ENCODE measurements at regions not wholly inside any gene's neighbourhood (a gene's known extent, or its start where the extent isn't known, plus 50 kb on each side); places are given as distances from the start of the nearest gene placed in this dataset.

DNA sequence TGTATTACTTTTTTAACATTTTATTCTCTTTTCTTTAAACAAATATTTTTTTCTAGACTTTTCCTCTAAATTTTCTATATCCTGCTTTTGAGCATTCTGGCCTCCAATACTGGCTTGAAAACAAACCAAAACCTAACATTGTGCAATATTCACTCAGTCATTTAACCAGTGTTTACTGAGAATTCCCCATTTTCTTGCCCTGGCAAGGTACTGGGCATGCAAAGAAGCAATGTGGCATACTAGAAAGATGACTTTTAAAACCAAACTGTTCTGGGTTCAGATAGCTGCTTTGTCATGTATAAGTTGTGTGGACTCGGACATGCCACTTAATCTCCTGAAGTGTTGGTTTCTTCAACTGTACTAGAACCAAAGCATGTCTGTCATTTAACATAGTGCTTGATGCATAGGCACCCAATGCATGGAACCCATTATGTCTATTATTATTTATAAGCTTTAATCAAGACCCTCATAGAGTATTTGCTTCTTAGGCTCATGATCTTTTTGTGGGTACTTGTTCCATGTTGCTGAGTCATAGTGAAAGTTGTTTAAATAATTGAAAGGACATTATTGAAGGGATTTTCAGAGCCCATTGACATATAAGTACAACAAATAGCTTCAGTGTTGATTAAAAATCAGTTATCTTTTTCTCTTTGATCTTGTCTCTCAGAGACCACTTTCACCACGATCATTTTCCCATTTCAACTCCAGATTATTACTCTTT is 185.4 kb upstream of the OSR1 start:
- no peak for DNase-seq (ENCODE audit: low read depth)

GRCh38 chr2:19542796-19543662 is 184.6 kb upstream of the OSR1 start:
- DNase-seq (ENCODE audit: low read depth) = no peak

GRCh38 chr2:19541884-19542283 is 183.5 kb upstream of the OSR1 start:
- no peak for DNase-seq (ENCODE audit: low read depth)

DNA sequence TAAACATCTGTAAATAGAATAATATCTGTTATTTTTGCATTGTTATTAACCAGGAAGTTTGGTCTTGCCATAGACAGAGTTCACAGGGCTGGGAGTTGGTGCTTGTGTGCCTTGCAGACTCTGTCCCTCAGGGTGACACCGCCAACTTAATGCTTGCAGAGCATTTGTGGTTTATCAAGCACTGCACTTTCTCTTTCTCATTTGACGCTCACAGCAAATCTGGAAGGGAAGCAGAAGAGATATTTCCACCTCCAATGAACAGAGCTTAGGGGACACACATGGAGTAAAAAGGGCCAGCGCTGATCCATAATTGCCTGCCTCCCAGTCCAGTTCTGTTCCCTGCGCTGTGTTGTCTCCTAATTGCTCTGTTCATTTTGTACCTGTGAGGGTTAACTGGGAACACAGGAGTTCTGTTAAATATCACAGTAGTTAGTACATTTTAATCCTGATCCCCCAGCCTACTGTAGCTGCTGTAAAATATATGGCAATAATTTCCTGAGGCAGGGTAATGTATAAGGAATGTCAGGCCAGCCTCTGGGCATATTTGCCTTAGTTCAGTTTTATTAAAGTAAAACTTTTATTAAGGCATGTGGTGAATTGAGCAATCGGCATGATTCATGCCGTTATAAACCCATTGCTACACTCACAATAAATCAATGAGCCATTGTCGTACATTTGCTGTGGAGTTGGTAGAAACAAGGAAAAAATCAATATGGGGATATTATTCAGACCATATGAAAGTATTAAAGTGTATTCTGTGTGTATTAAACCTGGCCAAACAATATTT is 182.5 kb upstream of the OSR1 start:
- DNase-seq (ENCODE audit: low read depth) = peak; percentile 95

DNA sequence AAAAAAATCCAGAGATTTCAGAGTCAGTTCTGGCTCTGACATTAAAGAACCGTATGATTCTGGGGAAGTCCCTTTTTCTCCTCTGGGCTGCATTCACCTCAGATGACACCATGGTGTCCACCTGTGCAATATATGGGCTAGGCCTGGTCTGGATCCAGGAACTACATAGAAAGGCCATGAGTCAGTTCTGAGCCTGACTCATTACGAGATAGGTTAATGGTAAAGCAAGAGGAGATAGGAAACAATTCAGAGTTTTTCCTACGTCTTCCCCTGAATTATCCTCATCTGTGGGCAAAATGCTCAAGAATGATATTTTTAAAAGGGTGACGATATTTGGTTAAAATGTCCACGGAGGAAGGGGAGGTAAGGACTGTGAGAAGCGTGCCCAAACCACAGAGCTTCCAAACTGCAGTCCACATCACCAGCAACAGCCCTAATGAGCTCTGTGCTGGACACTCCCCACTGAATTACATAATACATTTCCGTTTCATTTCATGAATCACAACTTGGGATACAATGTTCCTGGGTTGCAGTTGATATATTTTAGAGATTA is 180.1 kb upstream of the OSR1 start:
- peak; percentile 99 for DNase-seq (ENCODE audit: low read depth)

GRCh38 chr2:19536136-19536535 is 177.7 kb upstream of the OSR1 start:
- DNase-seq (ENCODE audit: low read depth) = no peak

- no peak for DNase-seq (ENCODE audit: low read depth)
These were observed 174.2 kb upstream of the OSR1 start for GRCh38 chr2:19532547-19533196.

GRCh38 chr2:19529677-19530076 is 171.3 kb upstream of the OSR1 start:
- no peak for DNase-seq (ENCODE audit: low read depth)

DNA sequence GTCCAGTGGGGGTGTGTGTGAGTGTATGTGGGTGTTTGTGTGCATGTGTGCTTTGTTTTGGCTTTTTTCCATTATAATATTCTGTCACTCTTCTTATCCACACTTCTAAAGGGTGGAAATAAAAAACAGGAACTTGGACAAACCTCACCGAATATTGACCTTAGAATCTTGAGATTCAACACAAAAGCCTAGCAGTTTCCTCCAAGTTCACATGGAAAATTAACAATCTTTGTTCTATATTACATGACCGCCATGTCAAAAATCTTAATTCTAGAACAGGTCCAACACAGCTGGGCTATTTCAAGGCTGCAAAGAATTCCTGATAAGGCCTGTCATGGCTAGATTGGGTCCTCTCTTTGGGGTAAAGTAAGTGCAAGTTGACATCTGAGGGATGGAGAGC is 169.3 kb upstream of the OSR1 start:
- no peak for DNase-seq (ENCODE audit: low read depth)

GRCh38 chr2:19525313-19525712 is 166.9 kb upstream of the OSR1 start:
- no peak for DNase-seq (ENCODE audit: low read depth)

- no peak for DNase-seq (ENCODE audit: low read depth)
These were observed 160.6 kb upstream of the OSR1 start for GRCh38 chr2:19519045-19519444.

GRCh38 chr2:19507137-19507536 is 148.7 kb upstream of the OSR1 start:
- DNase-seq (ENCODE audit: low read depth) = no peak

DNA sequence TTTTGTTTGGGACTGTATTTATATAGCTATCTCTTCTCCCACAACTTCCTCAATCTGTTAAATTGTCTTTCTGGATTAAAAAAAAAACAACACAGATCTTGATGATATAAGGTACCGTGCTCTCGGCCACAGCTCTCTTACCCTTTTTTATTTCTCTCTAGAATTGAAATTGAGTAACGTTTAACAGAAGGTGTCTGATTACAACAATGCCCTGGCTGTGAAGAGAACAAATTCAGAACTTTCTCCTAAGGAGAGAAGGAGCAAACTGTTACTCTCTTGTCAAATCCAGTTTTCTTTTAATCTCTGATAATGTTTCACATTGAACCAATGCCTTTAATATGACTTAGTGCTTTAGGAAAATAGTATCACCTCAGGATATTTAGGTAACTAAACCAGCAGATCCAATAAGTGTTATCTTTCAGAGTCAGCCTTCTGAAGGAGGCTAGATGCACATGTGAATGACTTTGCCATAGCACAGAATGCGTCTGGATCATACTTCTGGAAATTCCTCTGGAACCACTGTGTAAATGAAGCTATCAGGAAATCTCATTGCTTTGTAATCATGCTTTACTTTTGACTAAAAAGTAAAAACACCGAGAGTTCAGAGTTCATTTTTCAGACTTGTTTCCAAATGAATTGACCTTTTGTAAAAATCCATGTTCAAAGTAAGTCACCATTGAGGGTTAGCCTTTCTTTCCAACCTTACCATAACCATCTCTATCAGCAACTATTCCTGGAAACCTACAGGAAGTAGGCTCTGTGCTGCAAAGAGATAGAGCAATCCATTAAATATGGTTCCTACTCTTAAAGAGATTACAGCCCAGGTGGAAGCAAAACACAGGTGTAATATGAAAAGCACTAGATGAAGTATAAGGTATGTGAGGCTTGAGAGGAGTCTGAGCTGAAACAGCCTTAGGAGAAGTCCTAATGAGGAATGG is 147.0 kb upstream of the OSR1 start:
- no peak for DNase-seq (ENCODE audit: low read depth)

- DNase-seq (ENCODE audit: low read depth) = no peak
These were observed 146.2 kb upstream of the OSR1 start for GRCh38 chr2:19504400-19505198.

- DNase-seq (ENCODE audit: low read depth) = no peak
These were observed 145.5 kb upstream of the OSR1 start for GRCh38 chr2:19503915-19504314.

GRCh38 chr2:19503406-19503805 is 145.0 kb upstream of the OSR1 start:
- no peak for DNase-seq (ENCODE audit: low read depth)

GRCh38 chr2:19500126-19500525 is 141.7 kb upstream of the OSR1 start:
- DNase-seq (ENCODE audit: low read depth) = no peak

DNA sequence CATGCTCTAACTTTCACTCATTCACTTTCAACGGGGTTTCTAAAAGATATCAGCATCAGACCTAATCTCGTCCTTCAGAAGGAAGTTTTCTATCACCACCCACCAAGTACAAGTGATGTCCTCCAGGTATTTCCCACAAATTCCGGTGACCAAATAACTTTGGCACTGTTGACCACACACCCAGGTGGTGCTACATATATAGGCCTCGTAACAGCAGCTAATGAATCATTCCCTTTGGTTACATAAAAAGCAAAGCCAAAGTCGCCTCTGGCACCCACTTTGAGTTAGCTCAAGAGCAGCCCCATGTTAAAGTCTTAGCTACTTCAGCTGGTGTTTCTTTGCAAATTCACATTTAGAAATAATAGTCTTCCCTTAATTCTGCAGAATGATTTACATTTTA is 138.2 kb upstream of the OSR1 start:
- DNase-seq (ENCODE audit: low read depth) = no peak

DNA sequence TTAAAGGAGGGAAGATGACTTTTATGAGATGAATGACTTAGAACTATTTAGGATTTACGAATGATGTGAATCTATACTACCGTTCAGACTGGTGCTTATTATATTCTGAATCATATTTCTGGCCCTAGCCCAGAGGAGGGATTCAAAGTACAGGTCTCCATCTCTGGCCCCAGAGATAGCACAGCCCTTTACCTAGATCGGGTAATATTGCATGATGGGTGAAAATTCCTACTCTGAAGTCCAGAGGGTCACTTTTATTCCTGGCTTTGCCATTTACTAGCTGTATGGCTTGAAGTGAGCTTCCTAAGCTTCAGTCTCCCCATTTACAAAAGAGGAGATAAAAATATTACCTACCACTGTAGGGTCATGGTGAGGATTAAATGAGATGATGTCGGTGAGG is 135.8 kb upstream of the OSR1 start:
- no peak for DNase-seq (ENCODE audit: low read depth)

DNA sequence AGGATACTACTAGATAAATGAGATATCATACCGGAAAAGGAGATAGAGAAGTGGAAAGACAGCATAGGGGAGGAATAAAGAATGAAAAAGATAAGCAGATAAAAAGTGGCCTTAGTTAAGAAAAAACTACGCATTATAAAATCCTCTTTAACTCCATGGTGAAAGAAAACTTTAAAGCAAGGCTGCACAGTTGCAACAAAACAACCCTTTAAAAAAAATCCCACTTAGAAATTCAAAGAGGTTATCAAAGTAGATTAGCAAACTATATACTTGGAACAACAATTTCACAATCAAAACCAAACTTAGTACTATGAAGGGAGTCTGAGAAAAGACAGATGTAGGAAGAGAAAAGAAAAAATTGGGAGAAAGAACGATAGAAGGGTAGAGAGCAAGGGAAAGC is 133.4 kb upstream of the OSR1 start:
- DNase-seq (ENCODE audit: low read depth) = no peak

All from HS-5 (cell line).